ENCODE measurements at regions not wholly inside any gene's neighbourhood (a gene's known extent, or its start where the extent isn't known, plus 50 kb on each side); places are given as distances from the start of the nearest gene placed in this dataset.

- no peak for DNase-seq (ENCODE audit: low spot score)
Observed at GRCh38 chr1:223000632-223001031, 142.4 kb downstream of the TLR5 start.

DNA sequence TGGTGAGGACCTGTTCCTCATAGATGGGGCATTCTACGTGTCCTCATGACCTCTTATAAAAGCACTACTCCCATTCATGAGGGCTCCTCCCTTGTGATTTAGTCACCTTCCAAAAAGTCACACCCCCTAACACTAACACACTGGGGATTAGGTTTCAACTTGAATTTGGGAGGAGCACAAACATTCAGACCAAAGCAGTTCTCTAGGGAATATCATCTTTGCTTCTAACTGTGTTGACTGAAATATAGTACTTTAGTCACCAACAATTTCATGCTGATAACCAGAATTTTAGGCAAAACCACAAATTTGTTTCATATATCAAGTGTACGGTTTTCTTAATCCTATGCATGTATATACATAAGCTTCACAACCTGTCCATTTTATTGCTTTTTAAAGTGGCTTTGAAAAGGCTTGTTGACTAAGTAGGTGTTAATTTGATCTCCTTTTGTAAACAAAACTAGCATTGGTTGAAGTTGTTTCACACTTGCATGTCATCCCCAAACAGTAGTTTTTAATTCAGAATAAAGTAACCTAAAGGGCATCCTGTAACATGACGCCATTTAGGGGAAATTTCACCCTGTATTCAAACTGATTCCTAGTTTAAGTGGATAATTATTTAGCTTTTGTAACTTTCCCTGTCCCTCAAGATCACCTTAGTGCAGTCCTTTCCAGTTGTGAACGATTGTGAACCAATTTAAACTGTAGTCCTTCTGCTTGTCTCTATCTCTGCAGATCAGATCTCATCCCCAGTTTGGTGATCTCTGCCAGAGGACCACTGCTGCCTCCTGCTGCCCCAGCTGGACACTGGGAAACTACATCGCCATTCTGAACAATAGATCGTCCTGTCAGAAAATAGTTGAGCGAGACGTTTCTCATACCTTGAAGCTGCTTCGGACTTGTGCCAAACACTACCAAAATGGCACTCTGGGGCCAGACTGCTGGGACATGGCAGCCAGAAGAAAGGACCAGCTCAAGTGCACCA is 141.1 kb downstream of the TLR5 start:
- DNase-seq (ENCODE audit: low spot score), result no peak

DNA sequence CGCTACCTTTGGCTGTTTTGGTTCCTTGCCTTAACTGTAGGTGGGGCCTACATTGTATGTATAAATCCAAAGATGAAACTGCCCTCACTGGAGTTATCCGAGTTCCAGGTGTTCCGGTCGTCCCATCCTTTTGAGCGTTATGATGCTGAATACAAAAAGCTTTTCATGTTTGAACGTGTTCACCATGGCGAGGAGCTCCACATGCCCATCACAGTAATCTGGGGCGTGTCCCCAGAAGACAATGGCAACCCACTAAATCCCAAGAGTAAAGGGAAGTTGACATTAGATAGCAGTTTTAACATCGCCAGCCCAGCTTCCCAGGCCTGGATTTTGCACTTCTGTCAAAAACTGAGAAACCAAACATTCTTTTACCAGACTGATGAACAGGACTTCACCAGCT is 139.5 kb downstream of the TLR5 start:
- DNase-seq (ENCODE audit: low spot score), result no peak

DNA sequence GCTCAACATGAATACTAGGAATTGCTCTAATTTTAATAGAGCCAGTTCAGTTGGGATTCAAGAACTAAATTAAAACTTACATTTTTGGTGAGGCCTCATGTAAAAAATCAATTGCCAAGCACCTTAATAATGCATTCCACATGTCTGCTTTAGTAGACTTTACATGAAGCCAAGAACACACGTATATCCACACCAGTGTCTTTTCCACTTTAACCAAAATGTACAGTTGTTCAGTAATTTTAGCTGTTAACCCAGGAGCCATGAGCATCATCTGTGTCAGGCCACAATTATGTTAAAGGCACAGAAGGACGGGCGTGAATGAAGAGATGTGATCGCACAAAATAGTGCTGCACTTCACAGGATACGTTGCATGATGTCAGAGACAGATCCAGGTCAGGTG is 136.7 kb downstream of the TLR5 start:
- no peak for DNase-seq (ENCODE audit: low spot score)

DNA sequence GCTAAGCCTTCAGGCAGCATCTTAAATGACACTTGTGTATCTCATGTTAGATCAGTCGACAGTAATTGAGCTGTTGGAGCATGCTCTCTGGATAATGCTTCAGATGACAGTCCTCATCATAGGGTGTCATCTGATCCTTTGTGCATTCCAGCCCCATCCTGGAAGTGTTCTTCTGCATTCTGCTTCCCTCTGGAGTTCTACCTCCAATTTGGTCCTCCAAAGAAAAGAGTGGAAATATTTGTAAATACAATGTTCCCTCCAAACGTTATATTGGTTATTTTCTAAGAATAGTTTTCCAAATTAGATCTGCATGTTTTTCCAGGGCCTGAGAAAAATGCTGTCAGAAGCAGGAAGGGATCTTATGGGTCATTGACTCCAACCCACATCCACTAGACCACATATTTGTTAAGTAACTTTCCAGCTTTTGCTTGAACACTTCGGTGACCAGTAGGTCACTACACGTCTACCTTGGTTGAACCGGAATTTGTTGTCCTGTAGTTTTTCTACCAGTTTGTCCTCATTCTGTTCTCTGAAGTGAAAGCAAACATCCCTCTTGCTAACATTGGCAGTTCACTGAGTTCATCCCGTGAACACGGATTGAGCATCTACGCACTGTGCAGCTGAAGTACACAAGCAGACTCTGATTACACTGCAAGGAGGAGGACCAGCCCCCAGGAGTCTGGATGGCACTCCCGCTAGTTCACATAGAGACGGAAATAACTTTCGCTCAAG is 136.0 kb downstream of the TLR5 start:
- no peak for DNase-seq (ENCODE audit: low spot score)

GRCh38 chr1:223007935-223008334 is 135.1 kb downstream of the TLR5 start:
- no peak for DNase-seq (ENCODE audit: low spot score)

- DNase-seq (ENCODE audit: low spot score), result no peak
Observed at GRCh38 chr1:223008808-223009207, 134.2 kb downstream of the TLR5 start.

DNA sequence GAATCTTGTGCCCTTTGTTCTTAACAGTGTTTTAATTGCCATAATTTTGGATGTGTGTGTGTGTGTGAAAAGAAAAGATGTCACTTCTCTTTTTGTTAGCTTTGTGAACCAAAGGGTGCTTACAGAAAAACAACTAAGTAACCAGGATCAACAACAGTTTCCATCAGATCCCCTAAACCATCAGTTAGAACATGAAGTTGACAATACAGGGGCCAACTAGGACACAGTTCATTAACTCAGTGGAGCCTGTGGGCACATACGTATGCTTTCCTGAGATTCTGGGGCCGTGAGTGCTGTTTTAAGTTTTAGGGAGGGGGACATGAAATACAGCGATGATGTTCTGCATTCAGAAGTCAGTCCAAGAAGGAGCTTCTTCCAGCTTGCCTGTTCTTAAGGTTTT is 133.6 kb downstream of the TLR5 start:
- DNase-seq (ENCODE audit: low spot score), result no peak

DNA sequence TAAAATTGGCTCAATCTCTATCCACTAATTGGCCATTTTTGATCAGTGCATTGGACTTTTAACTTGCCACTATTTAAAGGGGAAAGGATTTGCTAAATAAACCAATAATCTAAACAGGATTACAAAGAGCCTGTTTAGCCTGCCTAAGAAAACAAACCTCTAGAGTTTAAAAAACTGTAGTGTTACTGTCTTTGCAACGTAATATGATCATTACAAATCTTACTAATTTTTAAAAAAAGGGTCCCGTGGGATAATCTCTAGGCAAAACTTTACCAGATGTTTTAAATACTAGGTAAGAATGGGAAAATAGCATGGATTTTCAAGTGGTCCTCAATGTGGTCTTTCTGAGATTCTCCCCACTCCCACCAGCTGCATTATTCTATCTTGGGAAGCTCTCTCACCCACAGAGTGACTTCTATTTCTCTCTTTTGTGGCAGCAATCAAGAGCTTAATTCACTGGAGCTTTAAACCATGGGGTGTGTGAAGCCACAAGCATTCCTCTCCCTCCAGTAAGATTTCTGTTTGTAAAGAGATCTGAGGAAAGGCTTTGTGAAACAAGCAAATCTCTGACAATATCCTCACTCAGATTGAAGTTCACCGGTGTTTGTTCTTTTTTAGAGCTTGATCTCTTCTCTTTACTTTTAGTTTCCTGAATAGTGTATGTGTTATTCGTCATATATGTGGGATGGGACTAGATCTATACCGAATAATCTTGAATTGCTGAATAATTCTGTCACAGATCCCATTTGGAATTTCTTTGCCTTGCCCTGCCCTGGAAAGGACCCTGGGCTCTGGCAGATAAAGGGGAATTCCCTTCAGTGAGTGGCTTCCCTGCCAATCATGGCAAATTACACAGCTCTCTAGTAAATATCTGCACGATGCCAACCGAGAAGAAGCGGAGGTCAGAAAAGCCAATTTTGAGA is 132.2 kb downstream of the TLR5 start:
- DNase-seq (ENCODE audit: low spot score), result no peak

GRCh38 chr1:223011505-223011856 is 131.6 kb downstream of the TLR5 start:
- no peak for DNase-seq (ENCODE audit: low spot score)

GRCh38 chr1:223012176-223012788 is 130.8 kb downstream of the TLR5 start:
- DNase-seq (ENCODE audit: low spot score), result no peak

DNA sequence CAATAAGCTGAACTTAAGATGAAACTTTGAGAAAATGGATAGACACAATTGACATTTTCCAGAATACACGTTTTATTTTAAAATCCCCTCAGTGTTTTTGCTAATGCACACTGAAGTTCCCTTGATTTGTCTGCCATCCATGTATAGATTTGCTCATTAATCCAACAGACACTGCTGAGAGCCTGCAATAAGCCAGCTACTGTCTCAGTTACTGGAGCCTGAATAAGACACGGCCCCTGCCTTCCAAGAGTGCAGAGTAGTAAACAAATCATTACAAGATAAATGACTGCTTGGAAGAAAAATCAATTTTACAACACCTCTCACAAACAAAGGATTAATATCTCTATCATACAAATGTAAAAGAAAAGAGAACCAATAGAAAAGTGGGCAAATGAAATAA is 130.1 kb downstream of the TLR5 start:
- DNase-seq (ENCODE audit: low spot score), result no peak

- DNase-seq (ENCODE audit: low spot score), result no peak
Observed at GRCh38 chr1:223014142-223014873, 128.7 kb downstream of the TLR5 start.

- no peak for DNase-seq (ENCODE audit: low spot score)
Observed at GRCh38 chr1:223016381-223016780, 126.7 kb downstream of the TLR5 start.

DNA sequence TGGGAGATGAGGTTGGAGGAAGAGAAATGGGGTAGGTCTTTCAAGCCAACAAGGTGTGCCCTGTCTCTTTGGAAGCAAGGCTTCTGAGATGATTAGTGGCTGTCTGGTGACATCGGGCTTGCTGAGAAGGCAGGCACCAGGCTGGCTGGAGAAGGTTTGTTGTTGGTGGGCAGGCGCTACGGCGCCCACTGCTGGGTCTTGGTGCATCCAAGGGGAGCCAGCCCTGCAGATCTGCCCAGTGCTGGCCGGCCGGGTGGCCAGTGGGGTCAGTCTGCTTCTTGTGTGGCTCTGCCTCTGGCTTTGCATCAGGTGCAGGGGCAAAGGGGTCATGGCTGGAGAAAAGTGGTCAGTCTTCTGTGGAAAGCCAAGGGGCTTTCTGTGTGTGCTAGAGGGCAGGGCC is 126.2 kb downstream of the TLR5 start:
- no peak for DNase-seq (ENCODE audit: low spot score)

GRCh38 chr1:223017291-223017690 is 125.8 kb downstream of the TLR5 start:
- DNase-seq (ENCODE audit: low spot score), result no peak

DNA sequence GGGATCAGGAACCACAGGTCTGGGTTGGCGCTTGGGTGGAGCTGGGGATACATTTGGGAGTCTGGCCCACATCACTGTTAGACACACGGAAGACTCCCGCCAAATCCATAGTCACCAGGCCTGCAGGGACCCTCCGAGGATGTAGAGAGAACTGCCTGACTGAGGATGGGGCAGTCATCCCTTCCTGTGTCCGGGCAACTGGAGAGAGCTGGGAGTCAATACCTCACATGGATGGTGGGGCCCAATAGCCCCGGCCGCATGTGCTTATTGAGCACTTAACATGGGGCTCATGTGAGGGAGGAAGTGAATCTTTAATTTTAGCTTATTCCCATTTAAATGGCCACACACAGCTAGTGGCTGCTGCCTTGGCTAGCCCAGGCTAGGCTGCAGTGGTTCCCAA is 124.5 kb downstream of the TLR5 start:
- DNase-seq (ENCODE audit: low spot score), result no peak

GRCh38 chr1:223019256-223019655 is 123.8 kb downstream of the TLR5 start:
- DNase-seq (ENCODE audit: low spot score), result no peak

DNA sequence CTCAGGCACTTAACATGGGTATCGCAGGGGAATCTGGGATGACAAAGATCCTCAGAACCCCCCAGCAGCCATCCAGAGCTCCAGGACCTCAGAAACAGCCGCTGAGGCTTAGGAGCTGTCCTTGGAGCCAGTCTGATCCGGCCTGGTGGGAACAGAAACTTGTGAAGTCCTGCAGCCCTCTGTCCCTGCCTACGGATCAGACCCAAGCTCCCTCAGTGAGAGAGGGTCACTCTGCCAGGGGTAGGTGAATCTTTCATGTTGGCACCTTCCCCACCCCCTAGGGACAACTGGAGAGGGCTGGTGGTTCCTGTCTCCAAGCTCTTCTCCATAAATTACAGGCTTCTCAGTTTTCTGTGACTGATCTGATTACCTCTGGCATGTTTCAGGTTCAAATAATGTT is 122.3 kb downstream of the TLR5 start:
- no peak for DNase-seq (ENCODE audit: low spot score)

DNA sequence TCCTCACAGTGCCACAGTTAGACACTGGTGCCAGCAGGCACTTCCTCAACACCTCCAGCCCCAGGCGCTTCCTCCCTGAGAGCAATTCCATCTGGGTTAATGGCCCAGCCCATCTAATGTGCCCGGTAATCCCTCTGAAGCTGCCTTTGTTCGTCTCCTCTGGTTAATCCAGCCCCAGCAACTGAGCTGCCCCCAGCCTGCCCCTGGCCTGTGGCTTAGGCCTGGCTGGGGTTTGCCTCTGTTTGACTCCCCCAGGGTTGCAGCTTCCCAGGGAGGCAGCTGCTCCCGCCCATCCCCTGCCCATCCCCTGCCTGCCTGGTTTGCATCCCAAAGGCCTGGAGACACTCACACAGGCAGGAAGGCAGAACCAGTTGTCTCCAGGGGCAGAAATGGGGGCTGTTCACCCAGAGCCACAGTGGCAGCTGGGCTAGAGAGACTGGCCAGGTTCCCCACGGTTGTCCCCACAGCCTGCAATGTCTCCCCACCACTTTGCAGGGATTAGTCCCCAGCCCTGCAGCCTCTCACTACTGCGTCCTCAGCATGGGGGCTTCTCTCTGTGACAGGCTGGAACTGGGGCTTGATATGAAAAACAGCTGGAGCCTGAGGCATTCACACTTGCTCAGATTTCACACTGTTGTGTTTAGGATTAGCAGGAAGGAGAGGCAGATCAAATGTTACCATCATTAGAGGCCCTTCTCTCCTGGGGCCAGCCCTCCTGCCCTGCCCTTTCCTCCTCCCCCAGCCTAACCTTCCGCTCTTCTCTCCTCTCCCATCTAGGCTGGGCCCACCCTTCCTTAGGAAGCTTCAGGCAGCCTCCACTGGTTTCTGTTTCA is 120.2 kb downstream of the TLR5 start:
- DNase-seq (ENCODE audit: low spot score), result no peak
